ENCODE measurements at regions not wholly inside any gene's neighbourhood (a gene's known extent, or its start where the extent isn't known, plus 50 kb on each side); places are given as distances from the start of the nearest gene placed in this dataset.
A peak's percentile ranks its signal among the peaks of the same experiment; 100 is the strongest.

DNA sequence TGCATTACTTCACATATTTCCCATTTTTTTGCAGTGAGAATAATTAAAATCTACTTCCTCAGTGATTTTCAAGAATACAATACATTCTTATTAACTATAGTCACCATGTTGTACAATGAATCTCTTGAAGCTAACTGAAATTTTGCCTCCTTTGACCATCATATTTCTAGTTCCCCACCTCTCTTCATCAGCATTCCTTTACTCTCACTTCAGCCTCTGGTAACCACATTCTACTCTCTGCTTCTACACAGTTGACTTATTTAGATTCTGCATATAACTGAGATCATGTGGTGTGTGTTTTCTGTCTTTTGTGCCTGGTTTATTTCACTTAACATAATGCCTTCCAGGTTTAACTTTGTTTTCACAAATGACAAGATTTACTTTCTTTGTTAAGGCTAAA lies 304.4 kb upstream of the LYPLAL1 start:
- DNase-seq (no peak), ATAC-seq (no peak)
- Histone ChIP-seq H3K27me3 (ENCODE audit: low read depth) (no peaks in the 10 kb centered on the region), H3K9me3 (no peaks in the 10 kb centered on the region), H3K4me3 (no peak overlapping the region), H3K4me1 (no peaks in the 10 kb centered on the region), H3K27ac (no peak overlapping the region), H3K36me3 (no peaks in the 10 kb centered on the region)
- intact Hi-C loops (cut with DNase I) = no loop called here
- TF ChIP-seq, protein P1, sequence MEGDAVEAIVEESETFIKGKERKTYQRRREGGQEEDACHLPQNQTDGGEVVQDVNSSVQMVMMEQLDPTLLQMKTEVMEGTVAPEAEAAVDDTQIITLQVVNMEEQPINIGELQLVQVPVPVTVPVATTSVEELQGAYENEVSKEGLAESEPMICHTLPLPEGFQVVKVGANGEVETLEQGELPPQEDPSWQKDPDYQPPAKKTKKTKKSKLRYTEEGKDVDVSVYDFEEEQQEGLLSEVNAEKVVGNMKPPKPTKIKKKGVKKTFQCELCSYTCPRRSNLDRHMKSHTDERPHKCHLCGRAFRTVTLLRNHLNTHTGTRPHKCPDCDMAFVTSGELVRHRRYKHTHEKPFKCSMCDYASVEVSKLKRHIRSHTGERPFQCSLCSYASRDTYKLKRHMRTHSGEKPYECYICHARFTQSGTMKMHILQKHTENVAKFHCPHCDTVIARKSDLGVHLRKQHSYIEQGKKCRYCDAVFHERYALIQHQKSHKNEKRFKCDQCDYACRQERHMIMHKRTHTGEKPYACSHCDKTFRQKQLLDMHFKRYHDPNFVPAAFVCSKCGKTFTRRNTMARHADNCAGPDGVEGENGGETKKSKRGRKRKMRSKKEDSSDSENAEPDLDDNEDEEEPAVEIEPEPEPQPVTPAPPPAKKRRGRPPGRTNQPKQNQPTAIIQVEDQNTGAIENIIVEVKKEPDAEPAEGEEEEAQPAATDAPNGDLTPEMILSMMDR (IDR thresholded peaks at IDR 0.05) = no peak

DNA sequence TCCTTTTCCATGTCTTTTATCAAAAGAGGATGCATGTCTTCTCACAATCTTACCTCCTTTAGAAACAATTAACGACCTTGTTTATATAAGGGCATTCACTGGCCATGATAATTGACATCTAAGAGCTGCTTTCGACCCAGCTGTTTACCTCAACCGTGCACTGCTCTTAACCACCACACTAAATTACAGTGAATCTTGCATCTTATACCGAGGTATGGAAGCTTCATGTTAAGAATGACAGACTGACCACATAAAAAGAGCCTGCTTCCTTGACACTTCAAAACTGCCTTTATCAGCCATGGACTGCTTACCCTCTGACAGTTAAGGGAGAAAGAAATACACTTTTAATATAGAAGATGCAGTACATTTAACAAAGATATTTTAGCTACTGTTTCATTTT lies 301.7 kb upstream of the LYPLAL1 start:
- intact Hi-C loops (cut with DNase I) = no loop called here
- Histone ChIP-seq H3K36me3 (no peaks in the 10 kb centered on the region), H3K27ac (no peak overlapping the region), H3K4me1 (no peaks in the 10 kb centered on the region), H3K4me3 (no peak overlapping the region), H3K9me3 (no peaks in the 10 kb centered on the region), H3K27me3 (ENCODE audit: low read depth) (no peaks in the 10 kb centered on the region)
- DNase-seq = no peak
- TF ChIP-seq, protein P1 (IDR thresholded peaks at IDR 0.05) = no peak
- ATAC-seq = no peak

DNA sequence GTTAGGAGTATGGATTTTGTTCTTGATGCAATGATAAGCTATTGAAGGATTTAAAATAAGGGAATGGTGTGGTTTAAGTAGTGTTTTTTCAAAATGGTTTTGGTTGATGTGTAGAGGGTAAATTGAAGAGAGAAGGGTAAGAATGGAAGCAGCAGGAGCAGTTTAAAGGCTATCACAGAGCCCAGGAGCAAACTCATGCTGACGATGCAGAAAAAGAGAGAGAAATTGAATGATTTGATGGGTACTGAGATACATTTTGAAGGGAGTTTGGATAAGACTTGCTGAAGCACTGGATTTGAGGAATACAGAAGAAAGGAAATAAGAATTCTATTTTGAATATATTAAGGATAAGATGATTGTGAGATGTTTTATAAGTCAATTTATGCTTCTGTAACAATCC lies 300.8 kb upstream of the LYPLAL1 start:
- TF ChIP-seq, protein P1 (IDR thresholded peaks at IDR 0.05) = no peak

DNA sequence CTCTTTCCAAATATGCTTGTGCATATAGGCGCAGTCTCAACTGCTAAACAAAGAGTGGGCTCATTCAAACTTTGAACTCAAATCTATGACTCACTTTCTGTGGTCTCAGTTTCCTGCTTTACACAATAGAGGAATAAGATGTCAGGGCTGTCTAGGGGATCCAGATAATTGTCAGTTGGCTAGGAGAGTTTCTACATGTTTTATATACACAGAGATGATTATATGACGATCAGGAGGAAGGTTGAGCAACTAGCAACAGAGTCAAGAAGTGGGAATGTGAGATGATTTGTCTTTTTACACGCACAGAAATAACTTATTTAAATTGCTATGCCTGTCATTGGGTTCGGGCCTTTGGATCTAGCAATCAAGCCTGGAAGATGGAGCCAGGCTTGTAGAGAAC lies 299.4 kb upstream of the LYPLAL1 start:
- Histone ChIP-seq H3K27ac (no peak overlapping the region), H3K36me3 (no peaks in the 10 kb centered on the region), H3K4me1 (no peaks in the 10 kb centered on the region), H3K27me3 (ENCODE audit: low read depth) (no peaks in the 10 kb centered on the region), H3K4me3 (no peak overlapping the region), H3K9me3 (no peaks in the 10 kb centered on the region)
- intact Hi-C loops (cut with DNase I) = no loop called here
- TF ChIP-seq, protein P1 (IDR thresholded peaks at IDR 0.05) = no peak
- peak in 1 of 2 donors; percentile 35 for ATAC-seq
- no peak for DNase-seq

More for the DNA sequence above, 300.8 kb upstream of the LYPLAL1 start:
- Histone ChIP-seq H3K27ac (no peak overlapping the region), H3K4me1 (no peaks in the 10 kb centered on the region), H3K27me3 (ENCODE audit: low read depth) (no peaks in the 10 kb centered on the region), H3K36me3 (no peaks in the 10 kb centered on the region), H3K9me3 (no peaks in the 10 kb centered on the region), H3K4me3 (no peak overlapping the region)
- intact Hi-C loops (cut with DNase I) = no loop called here
- ATAC-seq (no peak), DNase-seq (no peak)

DNA sequence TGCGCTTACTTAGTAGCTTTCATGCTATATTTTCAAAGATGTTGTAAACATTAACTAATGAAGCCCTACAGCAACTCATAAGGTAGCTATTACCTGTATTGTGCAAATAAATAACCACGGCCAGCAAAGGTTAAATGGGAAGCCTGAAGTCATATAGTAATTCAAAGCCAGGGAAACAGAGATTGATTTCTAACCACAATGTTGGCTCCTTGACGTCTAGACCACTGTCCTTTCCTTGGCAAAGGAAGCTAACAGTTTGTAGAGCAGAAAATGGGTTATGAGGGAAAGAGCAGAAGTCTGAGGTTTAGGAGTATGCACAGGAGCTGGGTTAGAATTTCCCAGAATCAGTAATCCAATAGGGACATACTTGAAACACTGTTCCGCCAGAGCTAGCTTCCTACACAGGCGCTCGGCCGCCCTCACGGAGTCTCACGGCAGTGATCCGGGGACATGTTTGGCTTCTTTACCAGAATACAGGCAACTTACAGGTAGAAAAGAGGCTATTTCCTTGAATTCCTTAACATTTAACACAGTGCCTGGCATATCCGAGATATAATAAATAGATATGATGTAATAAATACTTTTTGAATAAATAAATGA lies 298.8 kb upstream of the LYPLAL1 start:
- TF ChIP-seq, protein P1 (IDR thresholded peaks at IDR 0.05) = no peak
- no peak for ATAC-seq
- H3K27ac ChIP-seq = no peak overlapping the region
- H3K27me3 ChIP-seq (ENCODE audit: low read depth) = no peaks in the 10 kb centered on the region
- no peak for DNase-seq
- no peak overlapping the region for H3K4me3 ChIP-seq
- intact Hi-C loops (cut with DNase I) = no loop called here
- no peaks in the 10 kb centered on the region for H3K4me1 ChIP-seq
- H3K36me3 ChIP-seq = no peaks in the 10 kb centered on the region
- no peaks in the 10 kb centered on the region for H3K9me3 ChIP-seq

Measured in lower lobe of right lung (tissue), 2 donors.